Midbrain (tissue), 1 donor: ENCODE measurements at regions not wholly inside any gene's neighbourhood (a gene's known extent, or its start where the extent isn't known, plus 50 kb on each side); places are given as distances from the start of the nearest gene placed in this dataset.

Experiments
- DNase-seq: peaks from one replicate; lab custom pipeline; 2025; lab: John Stamatoyannopoulos, UW

DNA sequence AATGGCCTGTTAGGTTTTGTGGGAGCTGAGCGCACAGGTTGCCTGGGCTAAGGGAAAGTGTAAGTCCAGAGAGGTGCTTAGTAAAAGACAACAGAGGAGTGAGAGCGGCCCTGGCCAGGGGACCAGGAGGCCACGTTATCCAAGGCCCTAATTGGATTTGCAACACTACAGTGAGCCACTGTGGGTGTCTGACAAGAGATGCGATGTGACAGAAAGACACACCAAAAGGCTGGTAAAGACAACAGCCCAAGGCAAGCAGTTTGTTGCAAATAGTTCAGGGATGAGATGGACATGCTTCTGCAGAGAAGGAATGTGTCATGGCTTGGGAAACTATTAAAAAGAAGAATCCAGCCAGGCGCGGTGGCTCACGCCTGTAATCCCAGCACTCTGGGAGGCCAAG is 162.7 kb upstream of the KIT start:
- no peak for DNase-seq

DNA sequence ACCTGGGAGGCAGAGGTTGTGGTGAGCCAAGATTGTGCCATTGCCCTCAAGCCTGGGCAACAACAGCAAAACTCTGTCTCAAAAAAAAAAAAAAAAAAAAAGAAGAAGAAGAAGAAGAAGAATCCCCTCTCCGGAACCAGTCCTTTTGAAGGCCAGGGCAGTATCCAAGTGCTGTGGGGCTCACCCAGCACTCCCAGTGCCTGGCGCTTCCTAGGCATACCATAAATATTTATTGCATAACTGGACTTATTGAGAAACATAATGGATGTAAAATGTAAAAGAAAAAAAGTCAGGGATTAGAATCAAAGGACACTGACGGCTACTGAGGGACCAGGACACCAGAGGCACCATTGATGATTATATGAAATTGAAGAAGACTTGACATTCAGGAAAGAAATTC is 162.1 kb upstream of the KIT start:
- DNase-seq, result no peak

DNA sequence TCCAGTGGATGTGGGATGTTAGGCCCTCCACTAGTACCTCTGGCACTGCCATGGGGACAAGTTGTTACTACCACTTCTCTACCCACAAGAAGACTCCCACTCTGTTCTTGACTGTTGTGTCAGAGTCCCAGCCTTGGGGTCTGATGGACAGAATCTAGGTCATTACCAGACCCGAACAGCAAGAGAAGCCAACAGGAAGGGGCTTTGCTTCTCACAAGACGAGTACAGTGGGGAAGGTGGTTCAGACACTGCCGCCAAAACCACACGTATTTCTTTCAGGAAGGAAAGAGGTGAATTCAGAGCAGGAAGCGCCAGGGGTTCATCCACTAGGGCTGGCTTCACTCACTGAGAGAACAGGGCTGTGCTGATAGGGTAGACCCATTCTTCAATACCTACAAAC is 161.3 kb upstream of the KIT start:
- DNase-seq, result no peak

DNA sequence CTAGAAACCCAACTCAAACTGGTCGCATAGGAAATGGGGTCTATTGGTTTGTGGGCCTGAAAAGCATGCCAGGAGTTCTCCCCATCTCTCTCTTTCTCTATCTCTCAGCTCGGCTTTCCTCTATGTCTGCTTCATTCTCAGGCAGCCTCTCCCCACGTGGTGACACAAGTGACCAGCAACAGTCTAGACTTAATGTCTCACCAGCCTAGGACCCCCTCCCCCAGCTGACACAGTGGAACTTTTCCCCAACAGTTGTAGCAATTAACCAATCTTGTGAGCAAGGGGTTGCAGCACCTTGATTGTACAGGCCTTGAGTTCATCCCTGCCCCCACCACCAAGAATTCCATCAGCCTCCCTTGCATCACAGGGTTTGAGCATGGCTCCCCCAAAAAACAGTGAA is 159.8 kb upstream of the KIT start:
- no peak for DNase-seq

DNA sequence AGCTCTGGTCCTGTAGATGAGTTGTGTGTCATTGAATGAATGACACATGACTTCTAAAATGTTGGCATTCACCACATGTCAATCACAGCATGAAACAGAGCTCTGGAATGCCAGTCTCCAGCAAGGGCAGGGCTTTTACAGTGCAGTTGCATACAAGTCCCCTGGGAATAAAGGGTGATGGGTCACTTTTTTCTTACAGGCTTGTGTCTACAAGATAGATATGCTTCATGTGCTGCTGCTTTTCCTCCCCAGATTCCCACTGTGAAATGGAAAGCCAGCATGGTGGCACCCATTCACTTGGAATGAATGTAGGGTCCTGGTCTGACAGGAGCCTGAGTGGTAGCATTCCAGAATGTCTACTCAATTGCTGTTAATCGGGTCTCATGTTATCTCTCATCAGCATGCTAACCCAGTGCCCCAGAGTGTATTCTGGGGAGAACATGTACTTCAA is 159.1 kb upstream of the KIT start:
- no peak for DNase-seq

DNA sequence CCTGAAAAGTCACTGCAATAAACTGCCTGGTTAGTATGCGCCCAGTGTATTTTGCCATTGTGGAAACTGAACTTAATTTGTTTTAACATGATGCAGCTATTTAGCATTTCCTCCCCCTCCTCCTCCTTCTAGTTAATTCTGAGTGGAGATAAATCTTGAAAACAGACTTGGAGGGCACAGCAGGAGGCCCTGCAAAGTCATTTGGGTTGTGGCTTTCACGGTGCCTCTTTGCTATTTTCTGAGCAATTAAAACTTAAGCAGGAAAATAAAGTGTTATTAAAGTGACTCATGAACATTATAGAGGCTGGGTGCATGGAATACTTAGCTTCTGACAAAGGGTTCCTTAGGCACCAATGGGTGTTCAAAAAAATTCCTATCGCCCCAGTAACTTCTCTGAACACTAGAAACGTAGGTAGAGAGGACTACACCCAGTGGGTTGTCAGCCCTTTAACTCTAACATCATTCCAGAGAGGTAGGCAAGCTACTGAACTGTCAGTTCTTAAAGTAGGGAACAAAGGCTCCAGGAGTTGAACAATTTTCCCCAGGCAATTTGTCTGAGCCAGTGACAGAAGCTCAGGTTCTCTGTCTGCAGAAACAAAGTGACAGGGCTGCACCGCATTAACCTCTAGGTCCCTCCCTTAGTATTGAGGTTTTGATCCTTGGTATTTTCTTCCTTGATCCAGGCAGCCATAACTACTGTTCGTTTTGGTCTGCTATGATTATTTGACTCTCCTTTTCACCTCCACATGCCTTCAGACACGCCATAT is 158.3 kb upstream of the KIT start:
- no peak for DNase-seq

DNA sequence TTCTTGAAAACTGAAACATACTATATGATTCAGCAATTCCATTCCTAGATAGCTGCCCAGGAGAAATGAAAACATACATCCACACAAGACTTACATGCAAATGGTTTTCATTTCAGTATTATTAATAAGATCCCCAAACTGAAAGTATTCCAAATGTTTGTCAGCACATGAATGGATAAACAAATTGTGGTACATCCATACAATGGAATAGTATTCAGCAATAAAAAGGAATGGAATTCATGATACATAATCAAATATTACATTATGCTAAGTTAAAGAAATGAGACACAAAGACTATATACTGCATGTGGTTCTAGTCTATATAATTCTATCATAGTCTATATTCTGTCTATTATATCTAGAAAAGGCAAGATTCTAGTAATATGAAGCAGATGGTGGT is 152.4 kb upstream of the KIT start:
- no peak for DNase-seq

DNA sequence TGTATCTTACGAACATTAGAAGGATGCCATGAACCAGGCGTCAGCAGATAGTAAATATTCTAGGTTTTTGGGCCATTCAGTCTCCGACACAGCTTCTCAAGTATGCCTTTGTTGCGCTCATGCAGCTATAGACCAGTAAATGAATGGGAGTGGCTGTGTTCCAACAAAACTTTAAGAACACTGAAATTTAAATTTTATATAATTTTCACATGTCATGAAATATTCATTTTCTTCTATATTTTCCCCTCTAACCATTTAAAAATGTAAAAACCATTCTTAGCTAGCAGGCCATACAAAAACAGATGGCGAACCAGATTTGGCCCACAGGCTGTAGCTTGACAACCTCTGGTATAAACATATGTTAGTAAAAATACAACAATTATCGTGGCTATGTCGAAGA is 151.8 kb upstream of the KIT start:
- no peak for DNase-seq

DNA sequence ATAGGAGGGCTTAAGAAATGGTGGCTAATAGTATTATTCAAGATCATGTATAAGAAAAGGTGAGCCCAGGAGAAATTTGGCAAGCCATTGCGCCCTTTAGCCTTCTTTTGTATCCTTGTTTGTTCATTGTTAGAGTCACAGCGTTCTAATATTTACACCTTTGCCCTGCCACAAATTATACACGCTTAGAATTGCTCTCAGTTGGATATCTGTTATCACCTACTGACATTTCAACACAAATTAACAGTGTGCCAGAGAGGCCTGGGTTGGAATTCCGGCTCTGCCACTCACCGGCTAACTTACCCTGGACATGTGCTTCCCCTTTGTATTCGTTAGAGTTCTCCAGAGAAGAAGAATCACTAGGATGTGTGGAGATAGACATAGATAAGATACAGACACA is 148.7 kb upstream of the KIT start:
- DNase-seq, result no peak

DNA sequence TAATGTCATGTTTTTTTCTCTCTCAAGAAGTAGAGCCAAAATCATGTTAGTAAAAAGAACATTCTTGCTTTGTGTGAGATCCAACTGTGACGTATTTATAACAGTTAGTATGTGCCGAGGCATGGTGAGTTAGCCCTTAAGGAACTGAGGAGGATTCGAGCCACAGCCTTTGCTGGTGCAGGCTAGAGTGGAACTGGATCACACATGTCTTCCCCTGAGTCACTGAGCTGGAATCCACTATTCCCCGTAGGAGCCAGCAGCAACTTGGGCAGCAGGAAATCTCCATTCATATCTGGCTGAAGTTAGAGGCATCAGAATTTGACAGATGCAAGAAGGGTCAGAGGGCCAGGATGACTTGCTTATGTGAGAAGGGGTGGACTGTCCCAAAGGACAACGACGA is 144.6 kb upstream of the KIT start:
- DNase-seq, result no peak

DNA sequence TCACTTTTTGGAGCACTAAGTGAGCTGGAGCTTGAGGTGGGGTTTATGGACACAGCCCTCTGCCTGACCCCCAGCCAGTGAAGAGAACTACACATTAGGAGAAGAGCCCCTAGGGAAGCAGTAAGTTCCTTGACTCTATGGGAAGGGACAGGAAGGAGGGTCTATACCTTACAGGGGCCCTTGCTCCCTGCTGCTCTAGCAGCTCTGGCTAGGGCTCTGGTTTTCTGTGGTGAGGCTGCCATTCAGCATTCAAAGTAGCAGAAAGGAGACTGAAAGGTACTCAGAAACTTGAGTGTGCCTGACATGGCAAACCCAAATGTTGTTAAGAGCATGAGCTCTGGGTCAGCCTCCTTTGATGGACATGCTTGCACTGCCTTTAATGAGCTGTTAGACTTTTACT is 144.0 kb upstream of the KIT start:
- DNase-seq, result no peak

DNA sequence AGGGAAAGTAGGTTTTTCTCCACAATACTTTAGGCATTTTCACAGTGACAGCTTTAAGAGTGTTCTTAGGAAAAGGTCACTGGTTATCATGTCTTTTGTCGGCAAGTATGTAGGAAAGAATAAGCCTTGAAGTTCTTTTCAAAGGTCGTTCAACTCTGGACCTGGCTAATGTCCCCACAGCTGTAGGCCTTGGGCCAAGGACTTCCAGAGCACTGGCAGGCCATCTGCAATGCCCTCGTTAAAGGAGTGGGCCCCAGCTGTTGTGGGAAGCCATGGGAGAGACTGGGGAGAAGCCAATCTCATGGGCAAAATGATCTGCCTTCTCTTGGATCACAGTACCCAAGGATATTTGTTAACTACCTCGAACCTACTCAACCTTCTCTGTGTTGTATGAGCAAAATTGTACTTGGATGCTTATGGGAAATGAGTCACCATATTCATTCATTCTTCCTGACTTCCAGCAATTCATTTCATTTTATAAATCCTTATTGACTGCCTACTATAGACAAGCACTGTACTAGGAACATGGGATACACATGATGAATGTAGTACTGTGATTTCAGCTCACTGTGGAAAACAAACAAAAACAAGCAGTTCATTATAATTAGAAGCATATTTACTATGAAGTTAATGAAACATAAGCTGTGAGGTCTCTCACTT is 141.1 kb upstream of the KIT start:
- no peak for DNase-seq

DNA sequence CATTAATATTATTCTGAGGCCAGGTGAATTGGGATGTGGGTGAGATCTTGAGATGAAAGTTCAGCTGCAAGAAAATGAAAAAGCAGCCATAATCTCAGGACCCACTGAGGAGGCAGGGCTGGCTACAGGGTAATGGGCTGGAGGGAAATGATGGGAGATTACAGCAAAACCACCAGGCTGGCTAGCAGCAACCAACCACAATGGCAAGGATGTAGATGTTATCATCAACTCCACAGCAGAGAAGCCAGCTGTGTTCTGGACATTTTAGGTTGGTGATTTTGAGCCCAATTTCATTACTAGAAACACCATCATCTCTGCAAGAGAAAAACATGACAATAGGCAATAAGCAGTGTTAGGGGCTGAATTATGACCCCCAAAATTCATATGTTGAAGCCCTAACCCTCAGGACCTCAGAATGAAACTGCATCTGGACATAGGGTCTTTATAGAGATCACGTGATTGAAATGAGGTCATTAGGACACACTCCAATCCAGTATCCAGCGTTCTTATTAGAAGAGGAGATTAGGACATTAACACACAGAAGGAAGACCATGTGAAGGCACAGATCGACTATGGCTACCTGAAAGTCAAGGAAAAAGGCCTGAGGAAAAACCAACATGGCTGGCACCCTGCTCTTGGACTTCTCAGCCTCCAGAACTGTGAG is 139.8 kb upstream of the KIT start:
- DNase-seq, result no peak

DNA sequence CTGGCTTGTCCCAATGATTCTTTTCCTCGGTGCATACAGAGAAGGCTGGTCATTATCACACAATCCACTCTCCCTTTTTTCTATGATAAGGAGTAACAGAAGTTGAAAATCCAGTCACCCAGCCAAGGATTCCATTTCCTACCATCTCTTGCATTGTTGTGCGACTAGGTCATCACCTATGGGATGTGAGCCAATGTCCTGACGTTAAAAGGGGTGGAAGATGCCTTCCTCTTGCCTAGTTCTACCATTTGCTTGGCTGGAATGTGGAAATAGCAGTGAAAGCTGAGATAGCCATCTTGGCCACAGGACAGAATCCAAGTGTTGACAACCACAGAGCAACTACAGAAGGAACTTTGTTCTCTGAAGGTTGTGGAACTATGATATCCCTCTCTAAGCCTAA is 132.2 kb upstream of the KIT start:
- no peak for DNase-seq

DNA sequence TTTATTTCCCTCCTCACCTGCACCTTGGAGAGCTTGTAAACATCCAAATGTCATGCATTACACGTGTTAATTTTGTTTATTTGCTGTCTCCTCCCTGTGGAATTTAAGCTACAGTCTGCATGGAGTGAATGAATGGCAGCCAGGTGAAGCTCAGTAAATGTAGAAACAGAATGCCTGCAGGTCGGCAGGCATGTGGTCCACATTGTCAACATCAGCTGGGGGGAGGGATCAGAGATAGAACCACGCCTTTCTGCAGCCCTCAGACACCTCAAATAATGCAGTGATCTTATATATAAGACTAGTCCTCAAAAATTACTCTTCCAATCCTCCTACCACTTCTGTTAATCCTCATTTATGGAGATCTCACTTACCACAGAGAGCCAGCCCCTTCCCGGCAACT is 131.2 kb upstream of the KIT start:
- DNase-seq, result no peak

DNA sequence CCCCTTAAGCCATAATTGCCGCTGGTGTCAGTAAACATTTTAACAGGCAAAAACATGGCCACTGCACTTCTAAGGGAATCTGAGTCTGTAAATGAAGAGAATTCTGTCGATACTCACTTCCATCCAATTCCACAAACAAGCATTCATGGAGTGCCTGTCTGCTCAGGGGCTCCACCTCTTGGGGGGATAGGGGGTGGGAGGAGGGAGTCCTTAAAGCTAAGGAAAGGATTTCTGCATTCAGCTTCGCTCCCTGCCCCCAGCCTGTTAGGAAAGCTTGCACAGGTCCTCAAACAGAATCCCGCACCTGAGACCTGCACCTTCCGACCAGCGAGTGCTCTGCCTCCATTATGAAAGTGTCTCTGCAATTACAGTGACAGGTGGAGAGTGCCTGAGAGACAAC is 130.2 kb upstream of the KIT start:
- DNase-seq, result no peak

DNA sequence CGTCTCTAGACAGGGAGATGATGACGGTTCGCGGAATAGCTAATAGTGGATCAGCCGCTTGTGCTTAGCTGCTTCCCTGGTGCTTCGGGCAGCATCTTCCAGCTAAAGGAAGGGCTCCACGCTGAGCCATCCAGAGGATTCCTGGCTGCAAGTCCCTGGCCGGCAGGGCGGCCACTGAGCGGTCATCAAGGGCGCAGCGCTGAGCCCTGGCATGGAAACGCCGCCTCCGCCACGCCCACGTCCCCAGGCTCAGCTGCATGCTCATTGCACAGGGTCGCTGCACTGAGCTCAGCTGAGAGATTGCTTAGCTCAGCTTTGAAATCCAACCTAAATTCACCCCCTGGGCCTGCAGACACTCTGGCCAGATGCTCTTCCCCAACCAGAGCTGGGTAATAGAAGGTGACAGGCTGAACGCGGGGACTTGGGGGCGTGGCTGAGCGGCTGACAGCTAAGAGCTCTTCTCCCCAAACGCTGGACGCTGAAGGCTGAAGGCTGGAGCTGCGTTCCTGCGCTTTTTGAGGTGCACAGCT is 118.2 kb upstream of the KIT start:
- DNase-seq, result peak; percentile 39

DNA sequence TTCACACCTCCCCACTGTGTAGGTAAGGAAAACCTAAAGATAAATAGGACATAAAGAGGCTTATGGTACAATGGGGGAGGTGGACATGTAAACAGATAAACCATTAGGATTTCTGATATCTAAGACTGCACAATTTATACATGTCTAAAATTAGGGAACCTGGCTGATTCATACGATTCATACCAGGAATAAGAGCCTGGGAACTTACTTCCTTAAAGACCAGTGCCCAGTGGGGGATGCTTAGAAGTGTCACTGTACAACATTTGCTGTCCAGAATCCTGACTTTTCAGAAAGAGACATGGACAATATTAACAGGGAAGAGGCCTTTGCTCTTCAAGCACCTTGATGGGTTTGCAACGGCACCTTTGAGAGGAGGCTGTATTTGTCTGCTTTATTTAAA is 116.8 kb upstream of the KIT start:
- no peak for DNase-seq

DNA sequence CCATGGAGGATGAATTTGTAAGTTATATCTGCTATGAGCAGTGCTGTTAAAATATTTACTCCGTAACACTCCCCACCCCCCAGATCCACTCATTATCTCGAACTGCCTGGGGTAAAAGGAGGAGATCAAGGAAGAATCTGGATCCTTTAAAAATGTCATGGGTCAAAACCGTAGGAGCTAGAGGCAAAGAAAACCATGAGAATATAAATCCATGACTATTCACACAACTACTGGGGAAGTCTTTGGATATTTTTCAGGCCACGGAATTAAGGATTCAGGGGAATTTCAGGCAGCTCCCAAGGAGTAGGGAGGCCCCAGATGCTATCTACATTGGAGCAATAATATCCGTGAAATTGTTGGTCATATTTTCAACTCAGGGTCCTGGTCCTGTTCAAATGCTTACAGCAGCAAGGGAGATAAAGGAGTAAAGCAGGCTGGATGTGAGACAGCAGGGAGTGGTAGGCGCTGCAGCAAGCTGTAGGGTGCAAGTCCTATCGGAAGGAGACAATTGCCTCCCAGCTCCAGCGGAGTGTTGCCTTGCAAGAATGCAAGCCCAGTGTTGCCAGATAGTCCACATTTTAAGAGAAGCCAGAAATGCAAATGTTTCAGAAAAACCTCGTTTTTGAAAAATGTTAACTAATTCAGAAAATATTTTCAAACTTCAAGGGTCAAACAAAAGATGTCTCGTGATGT is 116.2 kb upstream of the KIT start:
- DNase-seq, result no peak

DNA sequence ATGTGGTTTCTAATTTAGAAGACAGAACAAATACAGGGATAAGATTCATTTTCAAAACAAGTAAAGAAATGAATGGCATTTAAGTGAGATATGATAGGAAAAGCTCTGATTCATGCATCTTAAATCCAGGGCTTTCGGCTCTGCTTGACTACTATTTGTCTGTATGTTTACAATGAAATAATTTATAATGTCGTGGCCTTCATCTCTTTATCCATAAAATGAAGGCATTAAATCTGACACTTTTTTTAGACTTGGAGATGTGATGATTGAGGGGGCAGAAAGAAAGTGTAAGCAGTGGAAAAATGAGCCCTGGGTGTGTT is 115.7 kb upstream of the KIT start:
- DNase-seq, result no peak

DNA sequence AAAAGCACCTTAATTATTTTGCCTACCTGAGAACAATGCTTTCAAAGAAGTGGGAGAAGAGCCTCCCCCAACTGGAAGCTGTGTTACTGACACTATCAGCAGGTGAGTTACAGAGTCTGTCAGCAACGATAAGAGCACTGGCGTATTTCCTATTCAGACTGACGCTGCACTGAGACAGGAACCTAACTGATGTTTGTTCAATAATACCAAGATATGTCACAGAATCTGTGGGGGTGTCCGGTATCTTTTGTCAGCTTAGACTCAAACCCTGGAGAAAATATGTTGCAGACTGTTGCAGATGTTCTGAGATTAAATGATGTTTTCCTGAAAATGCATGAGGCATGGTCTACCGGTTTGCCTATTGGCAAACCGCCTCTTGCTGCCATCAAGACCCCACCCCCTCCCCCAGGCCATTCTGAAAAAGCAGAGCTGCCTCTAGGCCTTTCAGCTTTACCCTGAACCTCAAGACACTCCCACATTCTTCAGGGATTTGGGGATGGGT is 115.2 kb upstream of the KIT start:
- DNase-seq, result no peak

DNA sequence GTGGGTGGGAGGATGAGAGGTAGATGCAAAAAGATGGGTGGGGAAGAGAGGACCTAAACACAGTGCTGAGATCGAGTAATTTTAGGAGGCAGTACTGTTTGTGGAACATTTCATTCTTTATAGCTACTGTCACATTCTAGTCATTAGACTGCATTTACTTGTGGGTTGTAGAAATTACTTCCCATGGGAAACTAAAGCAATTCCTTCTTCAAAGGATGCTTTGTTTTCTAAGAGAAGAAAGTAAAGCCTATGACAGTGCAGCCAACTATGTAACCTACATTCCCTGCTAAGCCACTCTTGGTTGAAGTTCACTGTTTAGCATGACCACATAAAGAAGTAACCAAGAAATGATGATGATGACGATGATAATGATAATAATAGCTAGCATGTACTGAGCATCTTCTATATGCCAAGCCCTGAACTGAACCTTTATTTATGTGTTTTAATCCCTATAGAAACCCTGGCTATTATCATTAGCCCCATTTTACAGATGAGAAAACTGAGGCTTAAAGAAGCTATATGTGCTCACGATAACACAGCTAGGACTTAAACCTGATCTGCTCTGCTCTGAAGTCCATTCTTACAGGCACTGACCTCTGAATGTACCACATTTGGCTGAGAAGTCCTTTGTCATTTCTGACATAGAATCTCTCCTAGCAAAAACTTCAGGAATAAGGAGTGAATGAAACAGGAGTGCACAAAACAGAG is 114.5 kb upstream of the KIT start:
- DNase-seq, result no peak
